K562 (cell line): ENCODE measurements at regions not wholly inside any gene's neighbourhood (a gene's known extent, or its start where the extent isn't known, plus 50 kb on each side); places are given as distances from the start of the nearest gene placed in this dataset.

Experiments
- ATAC-seq: fragments of 200-7000 bp; cut with Tn5 transposase; 3 replicates; pipeline ENCODE4 v1.9.1; 2020; ENCODE audit warnings: moderate library complexity
- BruUV-seq: library from RNA; stranded (reverse); fragments of 400-500 nt; replicated peaks from 2 replicates; lab custom pipeline; 2021; lab: Mats Ljungman, UMichigan
- CTCF ChIA-PET: fragments of 300-600 bp; formaldehyde crosslinking; extraction: SDS; loops from one replicate; lab custom pipeline; 2021; ENCODE audit warnings: low intra/inter-chr PET ratio; lab: Yijun Ruan, JAX
- POLR2A ChIA-PET: fragments of 300-600, 350-650 bp; sonication (Branson Sonifier 250); formaldehyde crosslinking; extraction: SDS; loops from one replicate; lab custom pipeline; 2021; ENCODE audit warnings: antibody characterized with exemption, inconsistent platforms; lab: Yijun Ruan, JAX
- DNase-seq, 4 experiments: peaks; one replicate each; pipeline versions ENCODE4 v3.0.0 to v3.0.0-alpha.2; 2011 to 2018; ENCODE audit warnings: low spot score in 3 of 4, mixed read lengths in 3 of 4; ENCODE audit errors: extremely low read depth in 1 of 4
- FAIRE-seq: peaks from 2 replicates; lab custom pipeline; 2011; peaks lifted over from hg19 to GRCh38; lab: Jason Lieb, UNC
- H2AFZ ChIP-seq: 2 replicates; pipeline ENCODE4 v1.6.0; 2011; ENCODE audit warnings: low read depth, low read length, control low read depth, inconsistent platforms
- H3K27ac ChIP-seq: fragments of 200-600 bp; 3 replicates; pipeline ENCODE4 v1.8.0; 2011; ENCODE audit warnings: low read depth, mild to moderate bottlenecking, control low read depth, inconsistent platforms, low read length, moderate library complexity, mixed read lengths; ENCODE audit errors: extremely low read depth
- H3K27me3 ChIP-seq, 2 experiments: fragments of 300-600 bp in 1 of 2; 2 replicates in 1 of 2; 3 replicates in 1 of 2; pipeline versions ENCODE4 v1.6.0 to v1.8.0; 2011; ENCODE audit warnings: inconsistent platforms in 2 of 2, low read length in 2 of 2, mild to moderate bottlenecking in 1 of 2, mixed read lengths in 1 of 2, moderate library complexity in 1 of 2; ENCODE audit not compliant: control insufficient read depth in 2 of 2, insufficient read depth in 2 of 2
- H3K36me3 ChIP-seq: fragments of 300-600 bp; 3 replicates; pipeline ENCODE4 v1.8.0; 2011; ENCODE audit warnings: mild to moderate bottlenecking, low read length, inconsistent platforms; ENCODE audit not compliant: control insufficient read depth, insufficient read depth
- H3K4me1 ChIP-seq, 2 experiments: fragments of 200-600 bp in 1 of 2; replicated peaks in 1 of 2; 2 replicates in 1 of 2; 3 replicates in 1 of 2; pipeline versions ENCODE4 v1.5.1 to v1.8.0; 2011; ENCODE audit warnings: inconsistent platforms in 2 of 2, low read length in 2 of 2, mild to moderate bottlenecking in 1 of 2, mixed read lengths in 1 of 2, moderate library complexity in 1 of 2; ENCODE audit not compliant: control insufficient read depth in 2 of 2, insufficient read depth in 2 of 2
- H3K4me2 ChIP-seq: 2 replicates; pipeline ENCODE4 v1.6.1; 2011; ENCODE audit warnings: low read length, control low read depth, inconsistent platforms, mixed read lengths; ENCODE audit not compliant: insufficient read depth
- H3K4me3 ChIP-seq: fragments of 200-600 bp; sonication (generic), shearing (Covaris generic); 2 replicates; pipeline ENCODE4 v1.5.1; 2016; ENCODE audit warnings: control low read depth, inconsistent platforms
- H3K79me2 ChIP-seq: fragments of 200-600 bp; 3 replicates; pipeline ENCODE4 v1.8.0; 2011; ENCODE audit warnings: low read length, inconsistent platforms; ENCODE audit not compliant: control insufficient read depth, insufficient read depth
- H3K9ac ChIP-seq, 2 experiments: 2 replicates each; pipeline versions ENCODE4 v1.6.0 to v1.6.1; 2011; ENCODE audit warnings: low read depth in 2 of 2, low read length in 2 of 2, control low read depth in 1 of 2, inconsistent platforms in 1 of 2, mild to moderate bottlenecking in 1 of 2, mixed read lengths in 1 of 2; ENCODE audit not compliant: insufficient read depth in 1 of 2
- H3K9me1 ChIP-seq: one replicate; pipeline ENCODE4 v1.6.0; 2011; ENCODE audit warnings: inconsistent platforms, mild to moderate bottlenecking, low read length, moderate library complexity; ENCODE audit not compliant: control insufficient read depth, insufficient read depth
- H3K9me3 ChIP-seq: replicated peaks from 2 replicates; pipeline ENCODE4 v1.5.1; 2011; ENCODE audit warnings: low read depth, low read length, inconsistent platforms; ENCODE audit not compliant: control insufficient read depth, insufficient read depth
- H4K20me1 ChIP-seq: replicated peaks from 2 replicates; pipeline ENCODE4 v1.6.1; 2011; ENCODE audit warnings: low read length, inconsistent platforms, mixed read lengths; ENCODE audit not compliant: control insufficient read depth, insufficient read depth
- KDM2B ChIP-seq: fragments of 250-450 bp; sonication (Bioruptor Pico); IDR thresholded peaks from 2 replicates; pipeline ENCODE4 v1.8.0; 2021; ENCODE audit warnings: mild to moderate bottlenecking, moderate library complexity
- MCM2 ChIP-seq: fragments of 450-650 bp; IDR thresholded peaks from 2 replicates; pipeline ENCODE4 v1.6.1; 2017; ENCODE audit warnings: low read depth, mild to moderate bottlenecking
- MITF ChIP-seq: IDR thresholded peaks from 2 replicates; pipeline ENCODE4 v1.6.1; 2014; ENCODE audit warnings: antibody characterized with exemption
- NONO ChIP-seq, 2 experiments: fragments of 200-400 bp in 1 of 2; fragments of 450-650 bp in 1 of 2; formaldehyde crosslinking in 1 of 2; IDR thresholded peaks; 2 replicates each; pipeline ENCODE4 v1.6.1; 2017; ENCODE audit warnings: low read depth in 2 of 2, mild to moderate bottlenecking in 2 of 2, moderate library complexity in 2 of 2, low read length in 1 of 2
- RBM22 ChIP-seq: fragments of 200-400 bp; formaldehyde crosslinking; IDR thresholded peaks from 2 replicates; pipeline ENCODE4 v1.6.1; 2018; ENCODE audit warnings: low read length, low read depth; ENCODE audit not compliant: poor library complexity, severe bottlenecking
- RBM39 ChIP-seq: fragments of 200-400 bp; formaldehyde crosslinking; optimal IDR thresholded peaks from 2 replicates; pipeline ENCODE3; 2018; ENCODE audit warnings: low read depth, low read length
- SREBF2 ChIP-seq: sonication (generic); formaldehyde crosslinking; IDR thresholded peaks from 2 replicates; pipeline ENCODE4 v1.4.0; 2020; ENCODE audit warnings: mild to moderate bottlenecking, missing genetic modification reagents
- ZNF696 ChIP-seq: fragments of 250-450 bp; sonication (Bioruptor Pico); conservative IDR thresholded peaks from 2 replicates; pipeline ENCODE4 v1.4.0; 2020; ENCODE audit warnings: mild to moderate bottlenecking, moderate library complexity
- WGBS: fragments of 100-300 bp; shearing (Covaris generic); methylation state at CpG from one replicate; pipeline ENCODE4 v1.1.6; 2016; ENCODE audit warnings: low coverage, mixed read lengths; ENCODE audit not compliant: insufficient coverage; ENCODE audit errors: missing lambda C conversion rate; 5-methylcytosine and 5-hydroxymethylcytosine counted together
- in situ Hi-C: fragments of 300-500 bp; cut with MboI; formaldehyde crosslinking; loops from 4 replicates; pipeline ENCODE4 v1.15.0; 2018; ENCODE audit warnings: inconsistent platforms, mixed read lengths
- intact Hi-C: fragments of 100-400 bp; cut with micrococcal nuclease; formaldehyde crosslinking; loops from 2 replicates; pipeline ENCODE4 v1.14.2; 2022
- TF ChIP-seq, protein P1 (sequence below), 2 experiments: IDR thresholded peaks in 1 of 2; conservative IDR thresholded peaks in 1 of 2; 2 replicates each; pipeline ENCODE4 v1.6.1; 2016; ENCODE audit warnings: low read depth in 2 of 2, mild to moderate bottlenecking in 1 of 2, missing compliant biosample characterization in 1 of 2, missing genetic modification characterization in 1 of 2, moderate library complexity in 1 of 2

DNA sequence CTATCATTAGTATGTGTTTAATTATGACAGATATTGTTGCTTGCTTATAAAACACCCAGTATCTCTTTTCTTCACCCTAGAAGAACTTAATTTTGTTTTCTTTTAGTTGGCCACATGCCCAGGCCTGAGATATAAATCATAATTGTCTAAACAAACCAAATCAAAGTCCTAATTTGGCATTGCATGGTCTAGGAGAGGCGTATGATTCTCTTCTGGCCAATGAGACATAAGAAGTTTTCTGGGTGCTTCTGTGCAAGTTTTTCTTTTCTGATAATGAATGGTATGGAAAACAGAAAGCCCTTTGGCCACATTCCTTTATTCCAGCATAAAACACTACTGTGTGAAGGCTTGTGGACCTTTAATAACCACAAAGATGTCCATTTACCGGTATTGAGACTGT lies 192.9 kb upstream of the CTSO start:
- Histone ChIP-seq H3K79me2 (no peaks in the 10 kb centered on the region), H3K4me3 (no peak overlapping the region), H2AFZ (no peak overlapping the region), H3K9me3 (no peaks in the 10 kb centered on the region), H3K9ac (no peak overlapping the region), H4K20me1 (no peaks in the 10 kb centered on the region), H3K36me3 (no peaks in the 10 kb centered on the region), H3K9me1 (no peaks in the 10 kb centered on the region), H3K4me2 (no peak overlapping the region), H3K4me1 (no peaks in the 10 kb centered on the region), H3K27ac (no peak overlapping the region), H3K27me3 (no peaks in the 10 kb centered on the region)
- in situ Hi-C loops (no loop called here), intact Hi-C loops (no loop called here)
- FAIRE-seq (no peak), ATAC-seq (no peak), DNase-seq (no peak)
- CTCF ChIA-PET: no interaction called here
- WGBS: 0% methylated on average over 2 of the region's 2 CpGs
- no TSS peak for BruUV-seq
- POLR2A ChIA-PET: no interaction called here
- no peak for TF ChIP-seq RBM39
- no peak for TF ChIP-seq KDM2B (CRISPR knock-in tag)
- TF ChIP-seq SREBF2: no peak

GRCh38 chr4:156144961-156145360 lies 191.3 kb upstream of the CTSO start:
- H3K9ac ChIP-seq: no peak overlapping the region
- POLR2A ChIA-PET: no interaction called here

More at GRCh38 chr4:156144961-156145360, 191.3 kb upstream of the CTSO start:
- TF ChIP-seq RBM22 (no peak), NONO (IDR thresholded peaks at IDR 0.05; ENCODE audit: low read depth in 2 of 2, low read length in 1 of 2) (no peak), MCM2 (no peak), ZNF696 (CRISPR knock-in tag) (no peak), MITF (no peak)
- TF ChIP-seq, protein P1, sequence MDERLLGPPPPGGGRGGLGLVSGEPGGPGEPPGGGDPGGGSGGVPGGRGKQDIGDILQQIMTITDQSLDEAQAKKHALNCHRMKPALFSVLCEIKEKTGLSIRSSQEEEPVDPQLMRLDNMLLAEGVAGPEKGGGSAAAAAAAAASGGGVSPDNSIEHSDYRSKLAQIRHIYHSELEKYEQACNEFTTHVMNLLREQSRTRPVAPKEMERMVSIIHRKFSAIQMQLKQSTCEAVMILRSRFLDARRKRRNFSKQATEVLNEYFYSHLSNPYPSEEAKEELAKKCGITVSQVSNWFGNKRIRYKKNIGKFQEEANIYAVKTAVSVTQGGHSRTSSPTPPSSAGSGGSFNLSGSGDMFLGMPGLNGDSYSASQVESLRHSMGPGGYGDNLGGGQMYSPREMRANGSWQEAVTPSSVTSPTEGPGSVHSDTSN (CRISPR knock-in tag; IDR thresholded peaks at IDR 0.05; ENCODE audit: low read depth): no peak
- TF ChIP-seq, protein P1 (tag; conservative IDR thresholded peaks at IDR 0.05; ENCODE audit: low read depth): no peak
- Histone ChIP-seq H3K36me3 (no peaks in the 10 kb centered on the region), H3K27me3 (no peaks in the 10 kb centered on the region), H3K4me2 (no peak overlapping the region), H3K4me1 (no peaks in the 10 kb centered on the region), H3K79me2 (no peaks in the 10 kb centered on the region), H3K9me3 (no peaks in the 10 kb centered on the region), H3K27ac (no peak overlapping the region), H2AFZ (no peak overlapping the region), H3K4me3 (no peak overlapping the region), H4K20me1 (no peaks in the 10 kb centered on the region), H3K9me1 (no peaks in the 10 kb centered on the region)
- in situ Hi-C loops (no loop called here), intact Hi-C loops (no loop called here)
- BruUV-seq: no TSS peak
- FAIRE-seq (no peak), DNase-seq (no peak), ATAC-seq (no peak)
- CTCF ChIA-PET: no interaction called here
- WGBS: 0% methylated on average over 3 of the region's 3 CpGs
